ENCODE measurements at regions not wholly inside any gene's neighbourhood (a gene's known extent, or its start where the extent isn't known, plus 50 kb on each side); places are given as distances from the start of the nearest gene placed in this dataset.

DNA sequence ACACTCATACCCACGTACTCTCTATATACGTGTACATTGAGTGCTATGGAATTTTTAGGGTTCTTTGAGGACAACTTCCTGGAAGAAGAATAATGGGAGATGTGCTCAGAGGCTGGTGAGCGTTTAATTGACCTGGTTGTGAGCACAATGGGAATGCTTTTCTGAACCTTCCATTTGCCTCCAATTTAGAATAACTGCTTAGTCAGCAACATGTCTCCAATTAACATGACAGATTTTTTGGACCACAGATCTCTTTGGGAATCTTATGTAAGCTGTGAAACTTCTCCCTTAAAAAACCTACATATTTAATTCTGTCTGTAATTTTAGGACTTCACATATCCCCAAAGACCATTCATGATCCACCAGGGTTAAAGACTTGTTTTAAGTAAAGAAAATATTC is 166.7 kb upstream of the TNP1 start:
- Histone ChIP-seq H3K79me1 (ENCODE audit: low read length) (no peaks in the 10 kb centered on the region), H3K36me3 (ENCODE audit: control insufficient read depth, insufficient read depth, low read length) (no peaks in the 10 kb centered on the region), H3K27me3 (ENCODE audit: insufficient read depth, low read length, poor library complexity) (no peaks in the 10 kb centered on the region), H3K4ac (ENCODE audit: low read depth, low read length) (no peak overlapping the region), H3K18ac (ENCODE audit: low read length) (no peak overlapping the region), H2AK5ac (ENCODE audit: low read length) (no peak overlapping the region), H3K4me1 (ENCODE audit: control insufficient read depth, low read depth, low read length) (no peaks in the 10 kb centered on the region), H3K23ac (ENCODE audit: low read length) (no peak overlapping the region), H2BK15ac (replicated peaks; ENCODE audit: low read depth) (no peak overlapping the region), H4K5ac (ENCODE audit: low read length) (no peak overlapping the region), H2BK5ac (ENCODE audit: low read length) (no peak overlapping the region), H3K79me2 (ENCODE audit: control insufficient read depth, insufficient read depth, low read length) (no peaks in the 10 kb centered on the region), H2BK120ac (ENCODE audit: low read depth, low read length) (no peak overlapping the region), H3K56ac (ENCODE audit: low read length) (no peak overlapping the region), H4K8ac (ENCODE audit: low read depth, low read length) (no peak overlapping the region), H3K9ac (ENCODE audit: low read length) (no peak overlapping the region), H3K4me2 (ENCODE audit: low read length) (no peak overlapping the region), H3K4me3 (ENCODE audit: low read length) (no peak overlapping the region), H3K27ac (ENCODE audit: low read depth, low read length) (no peak overlapping the region)
- DNase-seq: no peak
- WGBS (ENCODE audit: extremely low coverage, insufficient coverage, low lambda C conversion rate): no CpG with 5 or more reads among the region's 3 CpGs

DNA sequence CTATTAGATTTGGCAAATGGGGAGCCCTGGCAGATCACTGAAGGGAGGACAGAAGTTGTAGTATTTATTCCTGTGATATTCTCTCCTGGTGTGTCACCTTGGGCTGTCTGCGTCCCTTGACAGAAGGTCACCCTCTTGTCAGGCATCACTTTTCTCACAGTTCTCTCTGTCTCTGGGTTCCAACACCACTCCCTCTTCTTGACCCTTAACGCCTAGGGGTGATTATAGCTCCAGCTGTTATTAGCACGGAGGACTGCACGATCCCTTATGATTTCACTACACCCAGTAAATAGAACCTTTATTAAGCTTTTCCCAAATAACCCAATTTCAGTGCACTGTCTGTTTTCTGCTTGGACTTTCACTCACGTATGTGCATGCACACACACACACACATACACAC is 166.3 kb upstream of the TNP1 start:
- no peaks in the 10 kb centered on the region for H3K36me3 ChIP-seq (ENCODE audit: control insufficient read depth, insufficient read depth, low read length)
- H2BK5ac ChIP-seq (ENCODE audit: low read length): no peak overlapping the region
- H3K23ac ChIP-seq (ENCODE audit: low read length): no peak overlapping the region
- no peak overlapping the region for H3K9ac ChIP-seq (ENCODE audit: low read length)
- H3K4ac ChIP-seq (ENCODE audit: low read depth, low read length): no peak overlapping the region
- H3K79me1 ChIP-seq (ENCODE audit: low read length): no peaks in the 10 kb centered on the region
- no peak overlapping the region for H3K27ac ChIP-seq (ENCODE audit: low read depth, low read length)
- H2BK15ac ChIP-seq (replicated peaks; ENCODE audit: low read depth): no peak overlapping the region
- H4K5ac ChIP-seq (ENCODE audit: low read length): no peak overlapping the region
- H4K8ac ChIP-seq (ENCODE audit: low read depth, low read length): no peak overlapping the region
- no peak overlapping the region for H2BK120ac ChIP-seq (ENCODE audit: low read depth, low read length)
- H3K4me1 ChIP-seq (ENCODE audit: control insufficient read depth, low read depth, low read length): no peaks in the 10 kb centered on the region
- no peak overlapping the region for H3K4me3 ChIP-seq (ENCODE audit: low read length)
- no CpG with 5 or more reads among the region's 5 CpGs for WGBS (ENCODE audit: extremely low coverage, insufficient coverage, low lambda C conversion rate)
- no peaks in the 10 kb centered on the region for H3K79me2 ChIP-seq (ENCODE audit: control insufficient read depth, insufficient read depth, low read length)
- H2AK5ac ChIP-seq (ENCODE audit: low read length): no peak overlapping the region
- H3K18ac ChIP-seq (ENCODE audit: low read length): no peak overlapping the region
- H3K56ac ChIP-seq (ENCODE audit: low read length): no peak overlapping the region
- no peak for DNase-seq
- H3K4me2 ChIP-seq (ENCODE audit: low read length): no peak overlapping the region
- no peaks in the 10 kb centered on the region for H3K27me3 ChIP-seq (ENCODE audit: insufficient read depth, low read length, poor library complexity)

DNA sequence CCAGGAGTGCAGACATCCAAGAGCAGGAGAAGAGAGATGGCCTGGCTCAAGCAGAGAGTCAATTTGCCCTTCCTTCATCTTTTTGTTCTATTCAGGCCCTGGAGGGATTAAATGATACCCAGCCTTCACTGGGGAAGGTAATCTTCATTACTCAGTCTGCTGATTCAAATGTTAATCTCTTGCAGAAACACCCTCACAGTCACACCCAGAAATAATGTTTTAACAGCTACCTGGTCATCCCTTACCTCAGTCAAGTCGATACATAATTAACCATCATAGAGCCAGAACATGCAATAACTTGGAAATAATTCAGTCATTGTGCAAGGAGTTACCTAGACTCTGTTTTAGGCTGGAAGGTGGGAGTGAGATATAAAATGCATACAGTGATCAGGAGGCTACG is 163.7 kb upstream of the TNP1 start:
- no peak overlapping the region for H2AK5ac ChIP-seq (ENCODE audit: low read length)
- no peak overlapping the region for H3K4me2 ChIP-seq (ENCODE audit: low read length)
- H3K27me3 ChIP-seq (ENCODE audit: insufficient read depth, low read length, poor library complexity): no peaks in the 10 kb centered on the region
- H3K4ac ChIP-seq (ENCODE audit: low read depth, low read length): no peak overlapping the region
- no peak overlapping the region for H3K56ac ChIP-seq (ENCODE audit: low read length)
- WGBS (ENCODE audit: extremely low coverage, insufficient coverage, low lambda C conversion rate): no CpG with 5 or more reads among the region's 2 CpGs
- no peak overlapping the region for H4K5ac ChIP-seq (ENCODE audit: low read length)
- no peaks in the 10 kb centered on the region for H3K79me2 ChIP-seq (ENCODE audit: control insufficient read depth, insufficient read depth, low read length)
- H3K36me3 ChIP-seq (ENCODE audit: control insufficient read depth, insufficient read depth, low read length): no peaks in the 10 kb centered on the region
- DNase-seq: no peak
- H3K4me1 ChIP-seq (ENCODE audit: control insufficient read depth, low read depth, low read length): no peaks in the 10 kb centered on the region
- H2BK15ac ChIP-seq (replicated peaks; ENCODE audit: low read depth): no peak overlapping the region
- H2BK5ac ChIP-seq (ENCODE audit: low read length): no peak overlapping the region
- H4K8ac ChIP-seq (ENCODE audit: low read depth, low read length): no peak overlapping the region
- no peak overlapping the region for H3K18ac ChIP-seq (ENCODE audit: low read length)
- H3K9ac ChIP-seq (ENCODE audit: low read length): no peak overlapping the region
- no peak overlapping the region for H3K4me3 ChIP-seq (ENCODE audit: low read length)
- H3K79me1 ChIP-seq (ENCODE audit: low read length): no peaks in the 10 kb centered on the region
- H2BK120ac ChIP-seq (ENCODE audit: low read depth, low read length): peak overlapping the region; percentile 12
- H3K23ac ChIP-seq (ENCODE audit: low read length): no peak overlapping the region
- H3K27ac ChIP-seq (ENCODE audit: low read depth, low read length): no peak overlapping the region

DNA sequence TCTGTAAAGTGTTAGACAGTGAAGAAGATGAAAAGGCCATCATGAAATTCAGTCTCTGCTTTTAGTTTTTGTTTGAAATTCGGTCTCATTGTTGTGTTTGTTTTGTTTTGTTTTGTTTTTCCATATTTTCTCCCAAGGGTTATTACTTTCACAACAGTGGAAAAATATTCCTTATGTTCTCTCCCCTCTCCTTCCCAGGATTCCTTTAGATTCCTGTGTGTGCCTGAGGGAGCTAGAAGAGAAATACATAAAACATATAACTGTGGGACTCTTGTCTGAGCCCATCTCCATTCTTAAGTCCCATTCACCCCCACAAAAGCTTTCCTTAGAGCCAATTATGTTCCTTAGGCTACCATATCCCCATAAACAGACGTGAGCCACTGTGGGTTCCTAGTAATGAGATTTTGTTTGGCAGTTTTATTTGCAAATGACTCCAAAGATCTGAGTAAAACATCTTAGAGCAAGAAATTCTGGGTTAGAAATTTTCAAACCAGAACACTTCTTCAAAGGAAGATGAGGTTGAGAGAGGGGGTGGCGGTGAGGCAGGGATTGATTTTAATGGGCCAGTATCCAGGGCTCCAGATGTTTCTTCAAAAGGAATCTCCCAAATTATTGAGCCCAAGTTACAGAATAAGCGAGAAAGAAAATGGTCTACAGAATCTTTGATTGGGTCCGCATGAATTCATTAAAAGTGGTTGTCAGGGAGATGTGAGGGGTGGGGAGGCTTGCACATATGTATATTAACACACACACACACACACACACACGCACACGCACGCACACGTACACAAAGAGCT is 157.8 kb upstream of the TNP1 start:
- no CpG with 5 or more reads among the region's 9 CpGs for WGBS (ENCODE audit: extremely low coverage, insufficient coverage, low lambda C conversion rate)
- Histone ChIP-seq H3K56ac (ENCODE audit: low read length) (no peak overlapping the region), H3K18ac (ENCODE audit: low read length) (no peak overlapping the region), H3K36me3 (ENCODE audit: control insufficient read depth, insufficient read depth, low read length) (no peaks in the 10 kb centered on the region), H3K23ac (ENCODE audit: low read length) (no peak overlapping the region), H2BK120ac (ENCODE audit: low read depth, low read length) (no peak overlapping the region), H4K8ac (ENCODE audit: low read depth, low read length) (no peak overlapping the region), H2BK15ac (replicated peaks; ENCODE audit: low read depth) (no peak overlapping the region), H3K79me2 (ENCODE audit: control insufficient read depth, insufficient read depth, low read length) (no peaks in the 10 kb centered on the region), H3K4ac (ENCODE audit: low read depth, low read length) (no peak overlapping the region), H3K4me2 (ENCODE audit: low read length) (no peak overlapping the region), H3K4me3 (ENCODE audit: low read length) (no peak overlapping the region), H2AK5ac (ENCODE audit: low read length) (no peak overlapping the region), H4K5ac (ENCODE audit: low read length) (no peak overlapping the region), H3K27ac (ENCODE audit: low read depth, low read length) (no peak overlapping the region), H3K27me3 (ENCODE audit: insufficient read depth, low read length, poor library complexity) (no peaks in the 10 kb centered on the region), H3K4me1 (ENCODE audit: control insufficient read depth, low read depth, low read length) (no peaks in the 10 kb centered on the region), H3K9ac (ENCODE audit: low read length) (no peak overlapping the region), H3K79me1 (ENCODE audit: low read length) (no peaks in the 10 kb centered on the region), H2BK5ac (ENCODE audit: low read length) (no peak overlapping the region)
- no peak for DNase-seq

DNA sequence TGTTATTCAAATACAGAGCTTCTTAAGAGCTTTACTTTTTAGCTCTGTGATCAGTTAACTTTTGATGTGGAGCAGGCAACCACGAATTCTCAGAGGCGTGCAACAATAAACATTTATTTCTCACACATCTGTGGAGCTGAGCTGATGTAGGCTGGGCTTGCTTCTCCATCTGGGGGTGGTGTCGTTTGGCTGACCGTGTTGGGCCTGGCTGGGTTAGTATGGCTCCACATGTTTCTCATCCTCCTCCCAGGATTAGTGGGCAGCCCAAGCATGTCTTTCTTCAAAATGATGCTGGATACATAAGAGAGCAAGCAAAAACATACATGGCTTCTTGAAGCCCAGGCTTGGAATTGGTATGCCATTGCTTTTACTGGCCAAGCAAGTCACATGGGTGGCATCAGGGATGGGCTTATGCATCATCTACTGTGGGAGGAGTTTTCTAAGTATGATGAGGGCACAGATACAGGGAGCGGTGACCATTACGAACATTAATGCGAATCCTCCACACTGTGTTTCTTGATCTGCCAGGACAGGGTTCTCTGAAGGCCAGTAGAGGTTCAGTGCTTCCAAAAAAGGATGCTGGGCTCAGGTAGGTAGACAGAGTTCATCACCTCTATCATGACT is 157.0 kb upstream of the TNP1 start:
- Histone ChIP-seq H3K4ac (ENCODE audit: low read depth, low read length) (no peak overlapping the region), H3K79me2 (ENCODE audit: control insufficient read depth, insufficient read depth, low read length) (no peaks in the 10 kb centered on the region), H3K56ac (ENCODE audit: low read length) (no peak overlapping the region), H3K36me3 (ENCODE audit: control insufficient read depth, insufficient read depth, low read length) (no peaks in the 10 kb centered on the region), H4K8ac (ENCODE audit: low read depth, low read length) (no peak overlapping the region), H3K4me2 (ENCODE audit: low read length) (no peak overlapping the region), H3K27me3 (ENCODE audit: insufficient read depth, low read length, poor library complexity) (no peaks in the 10 kb centered on the region), H4K5ac (ENCODE audit: low read length) (no peak overlapping the region), H3K23ac (ENCODE audit: low read length) (no peak overlapping the region), H3K9ac (ENCODE audit: low read length) (no peak overlapping the region), H3K4me3 (ENCODE audit: low read length) (no peak overlapping the region), H3K4me1 (ENCODE audit: control insufficient read depth, low read depth, low read length) (no peaks in the 10 kb centered on the region), H3K79me1 (ENCODE audit: low read length) (no peaks in the 10 kb centered on the region), H2AK5ac (ENCODE audit: low read length) (no peak overlapping the region), H2BK5ac (ENCODE audit: low read length) (no peak overlapping the region), H3K18ac (ENCODE audit: low read length) (no peak overlapping the region), H2BK120ac (ENCODE audit: low read depth, low read length) (no peak overlapping the region), H3K27ac (ENCODE audit: low read depth, low read length) (no peak overlapping the region), H2BK15ac (replicated peaks; ENCODE audit: low read depth) (no peak overlapping the region)
- no peak for DNase-seq
- no CpG with 5 or more reads among the region's 7 CpGs for WGBS (ENCODE audit: extremely low coverage, insufficient coverage, low lambda C conversion rate)
